ENCODE measurements at regions not wholly inside any gene's neighbourhood (a gene's known extent, or its start where the extent isn't known, plus 50 kb on each side); places are given as distances from the start of the nearest gene placed in this dataset.

- TF ChIP-seq EP300 (IDR thresholded peaks at IDR 0.05) (no peak), CTCF (IDR thresholded peaks at IDR 0.05) (no peak)
Observed at GRCh38 chr4:133921280-133922195, 280.1 kb downstream of the PABPC4L start.

Data from ovary (tissue), 3 donors.